GM19372 (cell line): ENCODE measurements at regions not wholly inside any gene's neighbourhood (a gene's known extent, or its start where the extent isn't known, plus 50 kb on each side); places are given as distances from the start of the nearest gene placed in this dataset.
"Not testable (repeated sequence)": the region's sequence is repeated elsewhere in the genome, so short reads cannot be mapped to it uniquely, and the experiment has no call there.

Experiments used
- ATAC-seq: cut with Tn5 transposase; IDR thresholded peaks from one replicate; pipeline ENCODE4 v1.9.1; 2021; ENCODE audit warnings: mild to moderate bottlenecking, low read depth, moderate library complexity; ENCODE audit not compliant: unreplicated experiment

GRCh38 chr5:39942606-39943005, 517.8 kb upstream of the DAB2 start:
- no peak for ATAC-seq

DNA sequence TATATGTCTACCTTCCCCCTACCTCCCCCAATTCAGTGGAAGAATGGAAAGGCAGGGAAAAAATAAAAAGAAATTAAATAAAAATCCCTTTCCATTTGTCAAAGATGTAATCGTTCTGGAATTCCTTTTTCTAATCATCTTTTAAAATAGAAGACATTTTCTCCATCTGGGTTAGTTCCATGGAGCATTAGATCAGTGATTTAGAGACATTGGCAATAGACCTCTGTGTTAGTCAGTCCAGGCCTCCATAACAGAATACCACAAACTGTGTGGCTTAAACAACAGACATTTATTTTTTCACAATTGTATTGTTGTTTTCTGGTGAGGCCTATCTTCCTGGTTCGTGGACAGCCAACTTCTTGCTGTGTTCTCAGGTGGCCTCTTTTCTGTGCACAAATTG, 516.6 kb upstream of the DAB2 start:
- no peak for ATAC-seq

DNA sequence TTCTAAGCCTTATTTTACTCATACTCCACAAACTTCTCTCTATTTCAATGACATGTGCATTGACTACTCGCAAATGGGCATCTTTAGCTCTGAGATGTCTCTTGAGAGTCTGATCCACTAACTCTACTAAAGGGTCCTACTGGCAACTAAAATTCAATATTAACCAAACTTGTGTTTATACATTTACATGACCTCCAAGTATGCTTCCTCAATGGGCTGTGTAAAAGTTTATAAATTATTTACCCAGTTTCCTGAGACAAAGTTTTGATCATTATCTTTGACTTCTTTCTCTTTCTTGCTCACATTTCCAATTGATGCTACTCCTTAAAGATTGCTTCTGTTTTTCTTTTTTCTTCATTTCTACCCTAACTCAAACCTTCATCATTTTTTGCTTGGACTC, 510.1 kb upstream of the DAB2 start:
- no peak for ATAC-seq

GRCh38 chr5:39933061-39933460, 508.3 kb upstream of the DAB2 start:
- ATAC-seq: no peak

DNA sequence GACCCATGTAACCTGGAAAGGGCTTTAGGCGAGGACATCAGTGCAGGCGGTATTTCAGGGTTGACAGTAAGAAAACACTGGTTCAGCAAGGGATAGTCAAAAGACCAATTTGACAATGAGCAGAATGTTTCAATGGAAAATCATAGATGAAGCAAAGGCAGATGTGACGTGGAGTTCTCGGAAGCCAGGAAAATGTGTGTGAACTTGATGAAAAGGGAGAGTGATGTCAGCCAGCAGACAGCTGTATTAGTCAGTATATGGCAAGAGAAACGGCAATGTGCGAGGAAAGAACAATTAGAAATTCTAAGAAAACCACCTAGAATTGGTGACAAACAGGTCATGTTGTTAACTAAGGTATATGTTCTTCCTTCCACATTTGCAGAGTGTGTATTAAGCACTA, 503.9 kb upstream of the DAB2 start:
- no peak for ATAC-seq

DNA sequence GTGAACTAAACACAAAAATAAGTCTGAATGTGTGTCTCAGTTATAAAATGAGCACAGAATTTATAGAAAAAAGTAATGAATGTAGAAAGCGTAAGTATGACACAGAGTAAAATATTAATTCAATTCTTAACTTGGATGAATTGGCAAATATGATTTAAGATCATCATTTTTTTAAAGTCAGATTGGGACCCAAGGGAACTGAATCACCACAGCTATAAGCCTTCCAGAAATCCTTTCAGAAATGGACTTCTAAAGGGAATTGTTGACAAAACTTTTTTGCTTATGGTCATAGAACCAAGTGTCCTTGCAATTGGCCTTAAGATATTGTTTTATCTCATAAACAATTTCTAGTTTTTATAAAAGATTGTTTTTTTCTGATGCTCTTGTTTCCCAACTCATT, 495.1 kb upstream of the DAB2 start:
- no peak for ATAC-seq

DNA sequence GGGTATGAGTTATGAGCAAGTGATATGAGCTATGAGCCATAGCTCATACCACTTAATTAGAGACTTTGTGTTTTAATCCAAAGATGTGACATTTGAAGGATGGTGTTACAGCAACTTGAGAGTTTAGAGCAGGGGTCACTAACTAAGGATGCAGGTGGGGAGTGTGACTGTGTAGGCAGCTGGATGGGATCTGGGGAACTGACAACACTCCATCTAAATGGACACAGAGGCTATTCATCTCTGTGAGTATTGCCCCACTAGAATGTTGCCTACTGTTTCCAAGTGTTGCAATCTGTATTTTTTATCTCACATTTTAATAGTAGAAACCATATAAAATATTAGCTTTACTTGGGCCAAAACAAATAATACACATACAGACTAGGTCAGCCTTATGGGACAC, 488.1 kb upstream of the DAB2 start:
- ATAC-seq: no peak

DNA sequence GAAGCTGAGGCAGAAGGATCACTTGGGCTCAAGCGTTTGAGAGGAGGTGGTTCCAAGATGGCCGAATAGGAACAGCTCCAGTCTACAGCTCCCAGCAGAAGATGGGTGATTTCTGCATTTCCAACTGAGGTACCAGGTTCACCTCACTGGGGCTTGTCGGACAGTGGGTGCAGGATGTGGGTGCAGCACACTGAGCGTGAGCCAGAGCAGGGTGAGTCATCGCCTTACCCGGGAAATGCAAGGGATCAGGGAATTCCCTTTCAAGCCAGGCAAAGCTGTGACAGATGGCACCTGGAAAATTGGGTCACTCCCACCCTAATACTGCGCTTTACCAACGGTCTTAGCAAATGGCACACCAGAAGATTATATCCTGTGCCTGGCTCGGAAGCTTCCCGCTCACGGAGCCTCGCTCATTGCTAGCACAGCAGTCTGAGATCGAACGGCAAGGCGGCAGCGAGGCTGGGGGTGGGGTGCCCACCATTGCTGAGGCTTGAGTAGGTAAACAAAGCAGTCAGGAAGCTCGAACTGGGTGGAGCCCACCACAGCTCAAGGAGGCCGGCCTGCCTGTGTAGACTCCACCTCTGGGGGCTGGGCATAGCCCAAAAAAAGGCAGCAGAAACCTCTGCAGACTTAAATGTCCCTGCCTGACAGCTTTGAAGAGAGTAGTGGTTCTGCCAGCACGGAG, 482.6 kb upstream of the DAB2 start:
- ATAC-seq: not testable (repeated sequence)

- ATAC-seq: no peak
Observed at GRCh38 chr5:39906146-39906545, 481.4 kb upstream of the DAB2 start.

DNA sequence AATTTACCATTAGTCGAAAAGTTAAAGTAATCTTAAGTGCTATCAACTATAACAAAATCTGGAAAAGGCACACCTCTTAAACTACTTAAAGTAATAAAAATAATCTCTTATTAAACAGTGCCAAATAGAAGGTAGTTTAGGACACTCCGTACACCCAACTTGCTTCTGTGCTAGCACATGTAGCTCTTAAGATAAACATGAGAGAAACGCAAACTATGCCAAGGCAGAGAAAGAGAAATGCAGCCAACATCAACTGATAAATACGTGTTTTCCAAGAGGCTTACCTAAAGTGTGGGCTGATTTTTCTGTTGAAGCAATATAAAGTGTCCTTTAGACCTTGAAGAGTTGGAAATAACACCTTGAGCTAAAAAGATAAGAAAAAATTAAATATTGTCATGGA, 480.6 kb upstream of the DAB2 start:
- ATAC-seq: no peak

- no peak for ATAC-seq
Observed at GRCh38 chr5:39902626-39903025, 477.8 kb upstream of the DAB2 start.

DNA sequence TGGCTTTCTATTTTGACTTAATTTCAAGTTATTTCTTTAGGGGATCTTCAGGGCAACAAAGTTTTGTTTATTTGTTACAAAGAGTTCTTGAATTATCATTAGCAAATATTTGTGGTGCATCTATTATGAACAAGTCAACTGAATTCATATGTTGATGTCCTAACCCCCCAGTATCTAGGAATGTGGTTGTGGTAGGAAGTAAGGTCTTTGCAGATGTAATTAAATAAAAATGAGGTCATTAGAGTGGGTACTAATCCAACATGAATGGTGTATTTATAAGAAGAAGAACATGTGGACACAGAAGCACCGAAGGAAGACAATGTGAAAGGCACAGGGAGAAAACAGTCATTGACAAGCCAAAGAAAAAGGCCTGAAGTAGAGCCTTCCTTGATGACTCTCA, 474.0 kb upstream of the DAB2 start:
- no peak for ATAC-seq

DNA sequence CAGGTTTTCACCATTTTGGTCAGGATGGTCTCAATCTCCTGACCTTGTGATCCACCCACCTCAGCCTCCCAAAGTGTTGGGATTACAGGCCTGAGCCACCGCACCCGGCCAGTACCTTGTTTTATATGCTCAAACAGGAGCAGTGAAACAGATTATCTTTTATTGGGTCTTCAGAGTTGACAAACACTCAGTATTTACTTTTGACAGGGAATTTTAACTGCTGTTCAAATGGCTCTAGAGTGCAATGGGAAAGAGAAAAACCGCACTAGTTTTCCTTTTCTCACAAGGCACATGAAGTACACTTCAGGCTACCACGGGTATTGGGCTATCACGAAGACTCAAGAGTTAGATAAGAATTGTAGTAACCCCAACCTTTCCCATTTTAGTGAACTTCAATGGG, 471.9 kb upstream of the DAB2 start:
- ATAC-seq: no peak

- ATAC-seq: no peak
Observed at GRCh38 chr5:39896104-39896503, 471.3 kb upstream of the DAB2 start.

DNA sequence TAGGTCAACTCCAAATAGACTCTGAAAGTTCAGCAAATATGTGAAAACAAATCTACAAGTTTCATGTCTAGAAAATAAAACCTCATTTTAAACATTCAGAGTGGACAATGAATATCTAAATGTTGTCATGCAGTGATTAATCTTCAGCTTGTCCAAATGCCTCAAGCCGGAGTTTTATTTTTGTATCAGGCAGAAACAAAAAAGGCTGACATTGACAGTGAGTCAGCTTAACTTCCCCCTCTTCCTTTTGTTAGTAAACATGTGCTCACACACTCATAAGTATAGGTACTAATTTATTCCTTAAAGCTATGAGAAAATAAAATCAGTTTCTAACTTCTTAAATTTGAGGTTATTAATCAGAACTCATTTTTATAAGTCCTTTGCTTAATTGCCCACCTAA, 467.9 kb upstream of the DAB2 start:
- ATAC-seq: no peak

GRCh38 chr5:39891376-39891775, 466.6 kb upstream of the DAB2 start:
- ATAC-seq: no peak

GRCh38 chr5:39880985-39881384, 456.2 kb upstream of the DAB2 start:
- ATAC-seq: no peak

DNA sequence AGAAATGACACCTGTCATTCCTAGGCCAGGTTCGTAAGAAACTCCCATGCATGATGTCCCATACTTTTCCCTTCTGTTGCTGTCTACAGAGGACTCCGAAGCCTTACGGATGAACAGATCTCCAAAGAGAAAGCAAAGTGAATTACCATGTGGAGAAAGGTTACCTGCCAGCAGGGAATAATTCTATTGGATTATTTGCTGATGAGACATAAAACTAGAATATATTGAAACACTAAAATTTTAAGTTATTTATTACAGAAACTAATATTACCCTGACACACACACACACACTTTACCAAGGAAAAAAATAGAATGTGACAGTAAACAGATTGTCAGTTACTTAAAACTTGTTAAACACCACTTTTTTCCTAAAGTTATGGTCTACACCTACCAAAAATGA, 452.7 kb upstream of the DAB2 start:
- ATAC-seq: no peak

- ATAC-seq: no peak
Observed at GRCh38 chr5:39876146-39876545, 451.4 kb upstream of the DAB2 start.

- ATAC-seq: no peak
Observed at GRCh38 chr5:39870137-39870536, 445.4 kb upstream of the DAB2 start.

- no peak for ATAC-seq
Observed at GRCh38 chr5:39869396-39869795, 444.6 kb upstream of the DAB2 start.

GRCh38 chr5:39867923-39868322, 443.1 kb upstream of the DAB2 start:
- ATAC-seq: no peak

GRCh38 chr5:39863926-39864552, 439.3 kb upstream of the DAB2 start:
- ATAC-seq: no peak
